Lower lobe of right lung (tissue), 2 donors: ENCODE measurements at regions not wholly inside any gene's neighbourhood (a gene's known extent, or its start where the extent isn't known, plus 50 kb on each side); places are given as distances from the start of the nearest gene placed in this dataset.
"Not testable (repeated sequence)": the region's sequence is repeated elsewhere in the genome, so short reads cannot be mapped to it uniquely, and the experiment has no call there.

Source experiments
- ATAC-seq, 2 donors: fragments of 200-7000 bp; cut with Tn5 transposase; one replicate each; pipeline ENCODE4 v1.9.1; 2020 to 2022; ENCODE audit warnings: mild to moderate bottlenecking in 2 of 2, moderate library complexity in 2 of 2
- DNase-seq: peaks from one replicate; pipeline ENCODE4 v3.0.0-alpha.2; 2020
- H3K27ac ChIP-seq: fragments of 200-600 bp; one replicate; pipeline ENCODE4 v1.8.0; 2022
- H3K27me3 ChIP-seq: fragments of 200-600 bp; one replicate; pipeline ENCODE4 v1.8.0; 2022; ENCODE audit warnings: low read depth
- H3K36me3 ChIP-seq: fragments of 200-600 bp; one replicate; pipeline ENCODE4 v1.8.0; 2022; ENCODE audit warnings: mild to moderate bottlenecking
- H3K4me1 ChIP-seq: fragments of 200-600 bp; one replicate; pipeline ENCODE4 v1.8.0; 2022
- H3K4me3 ChIP-seq: fragments of 200-600 bp; one replicate; pipeline ENCODE4 v1.8.0; 2022; ENCODE audit warnings: mild to moderate bottlenecking
- H3K9me3 ChIP-seq: fragments of 200-600 bp; one replicate; pipeline ENCODE4 v1.8.0; 2022
- intact Hi-C: fragments of 100-400 bp; cut with DNase I; formaldehyde crosslinking; loops from one replicate; pipeline ENCODE4 v1.11.0; 2022
- TF ChIP-seq, protein P1 (sequence below): fragments of 200-600 bp; IDR thresholded peaks from one replicate; pipeline ENCODE4 v1.8.0; 2022; ENCODE audit warnings: antibody characterized with exemption, mild to moderate bottlenecking
- donor health status: DM: no; HTN: yes; CAD: no; lungs with severe emphysema.

DNA sequence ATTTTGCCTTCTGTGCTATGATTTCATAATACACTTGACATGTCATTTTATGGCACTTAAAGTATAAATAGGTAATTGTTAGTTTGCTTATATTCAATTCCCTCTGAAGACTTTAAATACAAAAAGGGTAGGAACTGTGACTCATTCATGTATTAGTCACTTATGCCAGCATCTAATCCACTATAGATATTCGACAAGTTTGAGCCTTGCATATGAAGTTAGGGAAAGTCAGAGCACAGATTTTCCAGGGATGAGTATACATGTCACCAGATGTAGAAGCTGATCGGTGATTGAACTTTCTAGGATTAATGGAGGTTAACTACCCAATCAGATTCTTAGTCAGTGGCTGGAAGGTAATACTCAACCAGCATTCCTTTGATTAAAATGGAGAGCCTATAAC, 1321.5 kb downstream of the XPNPEP1 start:
- TF ChIP-seq, protein P1, sequence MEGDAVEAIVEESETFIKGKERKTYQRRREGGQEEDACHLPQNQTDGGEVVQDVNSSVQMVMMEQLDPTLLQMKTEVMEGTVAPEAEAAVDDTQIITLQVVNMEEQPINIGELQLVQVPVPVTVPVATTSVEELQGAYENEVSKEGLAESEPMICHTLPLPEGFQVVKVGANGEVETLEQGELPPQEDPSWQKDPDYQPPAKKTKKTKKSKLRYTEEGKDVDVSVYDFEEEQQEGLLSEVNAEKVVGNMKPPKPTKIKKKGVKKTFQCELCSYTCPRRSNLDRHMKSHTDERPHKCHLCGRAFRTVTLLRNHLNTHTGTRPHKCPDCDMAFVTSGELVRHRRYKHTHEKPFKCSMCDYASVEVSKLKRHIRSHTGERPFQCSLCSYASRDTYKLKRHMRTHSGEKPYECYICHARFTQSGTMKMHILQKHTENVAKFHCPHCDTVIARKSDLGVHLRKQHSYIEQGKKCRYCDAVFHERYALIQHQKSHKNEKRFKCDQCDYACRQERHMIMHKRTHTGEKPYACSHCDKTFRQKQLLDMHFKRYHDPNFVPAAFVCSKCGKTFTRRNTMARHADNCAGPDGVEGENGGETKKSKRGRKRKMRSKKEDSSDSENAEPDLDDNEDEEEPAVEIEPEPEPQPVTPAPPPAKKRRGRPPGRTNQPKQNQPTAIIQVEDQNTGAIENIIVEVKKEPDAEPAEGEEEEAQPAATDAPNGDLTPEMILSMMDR = no peak
- intact Hi-C loops = no loop called here
- no peak for DNase-seq
- no peaks in the 10 kb centered on the region for H3K27me3 ChIP-seq
- ATAC-seq = no peak
- H3K27ac ChIP-seq = no peak overlapping the region
- H3K4me3 ChIP-seq = no peak overlapping the region
- H3K36me3 ChIP-seq = no peaks in the 10 kb centered on the region
- no peaks in the 10 kb centered on the region for H3K4me1 ChIP-seq
- H3K9me3 ChIP-seq = no peaks in the 10 kb centered on the region

DNA sequence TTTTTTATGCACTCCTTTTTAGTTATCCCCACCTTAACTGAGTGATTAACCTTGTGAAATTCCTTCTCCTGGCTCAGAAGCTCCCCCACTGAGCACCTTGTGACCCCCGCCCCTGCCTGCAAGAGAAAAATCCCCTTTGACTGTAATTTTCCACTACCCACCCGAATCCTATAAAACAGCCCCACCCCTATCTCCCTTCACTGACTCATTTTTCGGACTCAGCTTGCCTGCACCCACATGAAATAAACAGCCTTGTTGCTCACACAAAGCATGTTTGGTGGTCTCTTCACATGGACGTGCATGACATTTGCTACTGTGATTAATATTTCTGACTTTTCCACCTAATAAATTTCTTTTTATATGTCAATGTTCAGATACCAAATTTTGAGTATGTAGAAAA, 1322.8 kb downstream of the XPNPEP1 start:
- ATAC-seq, H3K9me3 ChIP-seq, H3K36me3 ChIP-seq: not testable (repeated sequence)

DNA sequence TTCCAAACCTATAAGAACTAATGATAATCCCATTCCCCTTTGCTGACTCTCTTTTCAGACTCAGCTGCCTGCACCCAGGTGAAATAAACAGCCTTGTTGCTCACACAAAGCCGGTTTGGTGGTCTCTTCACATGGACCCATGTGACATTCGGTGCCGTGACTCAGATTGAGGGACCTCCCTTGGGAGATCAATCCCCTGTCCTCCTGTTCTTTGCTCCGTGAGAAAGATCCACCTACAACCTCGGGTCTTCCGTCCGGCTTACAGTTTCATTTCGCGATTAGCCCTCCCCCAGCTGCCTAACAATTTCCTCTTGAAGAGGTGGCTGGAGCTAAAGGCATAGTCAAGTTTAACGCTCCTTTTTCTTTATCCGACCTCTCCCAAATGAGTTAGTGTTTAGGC, 1324.0 kb downstream of the XPNPEP1 start:
- H3K27me3 ChIP-seq, H3K27ac ChIP-seq, ATAC-seq, H3K4me1 ChIP-seq, intact Hi-C loops, H3K36me3 ChIP-seq, DNase-seq, H3K4me3 ChIP-seq, H3K9me3 ChIP-seq: not testable (repeated sequence)

More for the DNA sequence above, 1322.8 kb downstream of the XPNPEP1 start:
- DNase-seq, H3K4me3 ChIP-seq, H3K27me3 ChIP-seq, H3K27ac ChIP-seq, intact Hi-C loops, H3K4me1 ChIP-seq: not testable (repeated sequence)

DNA sequence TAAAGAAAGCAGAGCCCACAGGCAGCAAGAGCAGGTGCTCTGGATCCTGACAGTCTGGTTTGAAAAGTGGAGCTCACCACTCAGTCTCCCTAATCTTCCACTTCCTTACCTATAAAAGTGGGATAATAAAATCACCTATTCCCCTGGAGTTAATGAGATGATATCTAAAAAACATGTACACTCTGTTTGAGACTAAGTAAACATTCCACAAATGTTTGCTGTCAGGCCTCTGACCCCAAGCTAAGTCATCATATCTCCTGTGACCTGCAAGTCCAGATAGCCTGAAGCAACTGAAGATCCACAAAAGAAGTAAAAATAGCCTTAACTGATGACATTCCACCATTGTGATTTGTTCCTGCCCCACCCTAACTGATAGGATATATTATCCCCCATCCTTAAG, 1324.5 kb downstream of the XPNPEP1 start:
- Histone ChIP-seq H3K4me3 (no peak overlapping the region), H3K27me3 (no peaks in the 10 kb centered on the region), H3K36me3 (no peaks in the 10 kb centered on the region), H3K4me1 (no peaks in the 10 kb centered on the region), H3K27ac (no peak overlapping the region), H3K9me3 (no peaks in the 10 kb centered on the region)
- DNase-seq = no peak
- TF ChIP-seq, protein P1 = no peak
- no peak for ATAC-seq
- intact Hi-C loops = no loop called here

DNA sequence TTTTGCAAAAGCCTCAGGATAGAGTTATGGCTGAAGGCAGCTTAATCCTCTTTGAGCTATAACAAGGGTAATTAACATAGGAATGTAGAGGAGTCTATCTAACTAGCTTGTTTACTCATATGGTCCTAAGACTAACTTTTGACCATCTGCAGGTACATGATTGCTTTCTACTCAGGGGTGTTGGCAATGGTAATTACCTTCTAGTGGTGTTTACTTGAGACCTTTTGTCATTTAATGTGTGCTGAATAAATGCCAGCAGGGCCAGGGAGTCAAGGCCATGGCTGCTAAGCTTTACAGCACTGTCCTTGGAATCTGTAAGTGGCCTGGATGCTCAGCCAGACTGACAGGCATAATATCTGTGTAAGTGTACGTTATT, 1325.0 kb downstream of the XPNPEP1 start:
- Histone ChIP-seq H3K4me3 (no peak overlapping the region), H3K27ac (no peak overlapping the region), H3K27me3 (no peaks in the 10 kb centered on the region), H3K9me3 (no peaks in the 10 kb centered on the region), H3K4me1 (no peaks in the 10 kb centered on the region), H3K36me3 (no peaks in the 10 kb centered on the region)
- ATAC-seq (no peak), DNase-seq (no peak)
- TF ChIP-seq, protein P1 = no peak
- intact Hi-C loops = no loop called here

DNA sequence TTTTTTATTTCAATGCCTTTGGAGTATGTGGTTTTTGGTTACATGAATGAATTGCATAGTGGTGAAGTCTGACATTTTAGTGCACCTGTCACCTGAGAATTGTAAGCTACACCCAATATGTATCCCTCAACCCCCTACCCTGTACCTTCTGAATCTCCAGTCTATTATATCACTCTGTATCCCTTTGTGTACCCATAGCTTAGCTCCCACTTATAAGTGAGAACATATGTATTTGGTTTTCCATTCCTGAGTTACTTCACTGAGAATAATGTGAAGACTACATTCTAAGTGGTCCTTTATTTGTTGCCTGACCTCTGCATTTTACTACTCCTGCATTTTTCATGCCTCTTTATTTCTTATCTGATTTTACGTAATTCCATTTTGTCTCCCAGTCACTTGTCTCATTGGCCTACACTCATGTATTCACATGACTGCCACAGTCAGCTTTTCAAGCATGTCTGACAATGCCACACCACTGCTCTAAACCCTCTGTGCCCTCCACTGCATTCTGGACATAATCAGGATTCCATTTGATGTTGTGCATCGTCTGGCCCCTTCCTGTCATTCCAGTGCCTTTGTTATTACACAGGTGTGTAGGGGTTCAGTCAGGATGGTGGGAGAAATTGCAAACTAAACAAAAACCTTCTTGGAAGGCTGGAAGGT, 1325.5 kb downstream of the XPNPEP1 start:
- ATAC-seq = peak; percentile 86 to 88

More for the DNA sequence above, 1325.5 kb downstream of the XPNPEP1 start:
- H3K36me3 ChIP-seq = no peaks in the 10 kb centered on the region
- H3K27me3 ChIP-seq = no peaks in the 10 kb centered on the region
- H3K4me3 ChIP-seq = no peak overlapping the region
- H3K4me1 ChIP-seq = no peaks in the 10 kb centered on the region
- H3K27ac ChIP-seq = no peak overlapping the region
- intact Hi-C loops = no loop called here
- DNase-seq = no peak
- H3K9me3 ChIP-seq = no peaks in the 10 kb centered on the region
- TF ChIP-seq, protein P1 = no peak
